Neural crest cell (in vitro differentiated cells): ENCODE measurements at regions not wholly inside any gene's neighbourhood (a gene's known extent, or its start where the extent isn't known, plus 50 kb on each side); places are given as distances from the start of the nearest gene placed in this dataset.

Source experiments
- DNase-seq: peaks from one replicate; pipeline ENCODE4 v3.0.0; 2021; ENCODE audit warnings: low read depth, mixed read lengths, low spot score
- H3K27ac Mint-ChIP-seq: one replicate; pipeline ENCODE4 v1.8.0; 2021; ENCODE audit warnings: mild to moderate bottlenecking, mixed read lengths; ENCODE audit not compliant: unreplicated experiment
- H3K27me3 Mint-ChIP-seq: 2 replicates; pipeline ENCODE4 v1.8.0; 2021; ENCODE audit warnings: low read depth, mild to moderate bottlenecking, mixed read lengths
- H3K36me3 Mint-ChIP-seq: 2 replicates; pipeline ENCODE4 v1.8.0; 2021; ENCODE audit warnings: low read depth, mild to moderate bottlenecking, mixed read lengths
- H3K4me1 Mint-ChIP-seq: 2 replicates; pipeline ENCODE4 v1.8.0; 2021; ENCODE audit warnings: mixed read lengths
- H3K4me3 Mint-ChIP-seq: one replicate; pipeline ENCODE4 v1.8.0; 2021; ENCODE audit warnings: mild to moderate bottlenecking, mixed read lengths
- H3K9me3 Mint-ChIP-seq: 2 replicates; pipeline ENCODE4 v1.8.0; 2021; ENCODE audit warnings: mixed read lengths
- CTCF ChIP-seq: fragments of 200-600 bp; sonication (generic); conservative IDR thresholded peaks from 2 replicates; pipeline ENCODE4 v1.5.0; 2021; ENCODE audit warnings: antibody characterized with exemption, mild to moderate bottlenecking

GRCh38 chr5:17395106-17395880, 102.7 kb upstream of the TAF11L2 start:
- H3K27me3 Mint-ChIP-seq, result peaks cover 12% of the 10 kb centered on the region
- H3K36me3 Mint-ChIP-seq, result peaks cover 2% of the 10 kb centered on the region
- no peak for DNase-seq
- H3K9me3 Mint-ChIP-seq, result peaks cover 6% of the 10 kb centered on the region
- no peak overlapping the region for H3K27ac Mint-ChIP-seq
- TF ChIP-seq CTCF, result no peak
- no peak overlapping the region for H3K4me3 Mint-ChIP-seq
- peaks cover under 1% of the 10 kb centered on the region for H3K4me1 Mint-ChIP-seq

GRCh38 chr5:17396247-17396646, 101.8 kb upstream of the TAF11L2 start:
- H3K36me3 Mint-ChIP-seq, result peaks cover 2% of the 10 kb centered on the region
- H3K4me1 Mint-ChIP-seq, result peaks cover 10% of the 10 kb centered on the region
- H3K9me3 Mint-ChIP-seq, result peaks cover 6% of the 10 kb centered on the region
- no peak for TF ChIP-seq CTCF
- no peak for DNase-seq
- H3K27ac Mint-ChIP-seq, result no peak overlapping the region
- no peak overlapping the region for H3K4me3 Mint-ChIP-seq
- peaks cover 21% of the 10 kb centered on the region for H3K27me3 Mint-ChIP-seq

GRCh38 chr5:17398431-17398830, 99.6 kb upstream of the TAF11L2 start:
- no peak for TF ChIP-seq CTCF

GRCh38 chr5:17398866-17399835, 98.9 kb upstream of the TAF11L2 start:
- Mint-ChIP-seq H3K9me3 (peaks cover 5% of the 10 kb centered on the region), H3K27me3 (peaks cover 48% of the 10 kb centered on the region), H3K4me3 (no peak overlapping the region), H3K4me1 (peaks cover 33% of the 10 kb centered on the region), H3K36me3 (peaks cover 2% of the 10 kb centered on the region), H3K27ac (no peak overlapping the region)
- DNase-seq, result no peak
- TF ChIP-seq CTCF, result no peak

More at GRCh38 chr5:17398431-17398830, 99.6 kb upstream of the TAF11L2 start:
- Mint-ChIP-seq H3K27ac (no peak overlapping the region), H3K9me3 (peaks cover 6% of the 10 kb centered on the region), H3K36me3 (peaks cover 2% of the 10 kb centered on the region), H3K4me3 (no peak overlapping the region), H3K4me1 (peaks cover 26% of the 10 kb centered on the region), H3K27me3 (peaks cover 41% of the 10 kb centered on the region)
- no peak for DNase-seq

- H3K4me3 Mint-ChIP-seq, result no peak overlapping the region
- peaks cover 52% of the 10 kb centered on the region for H3K27me3 Mint-ChIP-seq
These were observed 98.1 kb upstream of the TAF11L2 start for GRCh38 chr5:17399931-17400330.

More at GRCh38 chr5:17399931-17400330, 98.1 kb upstream of the TAF11L2 start:
- H3K4me1 Mint-ChIP-seq, result peaks cover 34% of the 10 kb centered on the region
- H3K36me3 Mint-ChIP-seq, result peaks cover 2% of the 10 kb centered on the region
- H3K27ac Mint-ChIP-seq, result peak overlapping the region; percentile 44
- no peak for TF ChIP-seq CTCF
- DNase-seq, result no peak
- H3K9me3 Mint-ChIP-seq, result peaks cover 4% of the 10 kb centered on the region
